A673 (cell line): ENCODE measurements at regions not wholly inside any gene's neighbourhood (a gene's known extent, or its start where the extent isn't known, plus 50 kb on each side); places are given as distances from the start of the nearest gene placed in this dataset.

Experiments
- EZH2 ChIP-seq: fragments of 200-600 bp; sonication (generic); IDR thresholded peaks from 2 replicates; pipeline ENCODE4 v1.6.1; 2017; ENCODE audit warnings: borderline replicate concordance, low read depth, mild to moderate bottlenecking, mixed read lengths, antibody characterized with exemption, low read length; ENCODE audit not compliant: poor library complexity, severe bottlenecking
- TF ChIP-seq, protein P1 (sequence below): fragments of 300-800, 200-600 bp; sonication (generic); conservative IDR thresholded peaks from 2 replicates; pipeline ENCODE4 v1.5.1; 2017; ENCODE audit warnings: low read depth, mild to moderate bottlenecking, antibody characterized with exemption, low read length, moderate library complexity, mixed read lengths

DNA sequence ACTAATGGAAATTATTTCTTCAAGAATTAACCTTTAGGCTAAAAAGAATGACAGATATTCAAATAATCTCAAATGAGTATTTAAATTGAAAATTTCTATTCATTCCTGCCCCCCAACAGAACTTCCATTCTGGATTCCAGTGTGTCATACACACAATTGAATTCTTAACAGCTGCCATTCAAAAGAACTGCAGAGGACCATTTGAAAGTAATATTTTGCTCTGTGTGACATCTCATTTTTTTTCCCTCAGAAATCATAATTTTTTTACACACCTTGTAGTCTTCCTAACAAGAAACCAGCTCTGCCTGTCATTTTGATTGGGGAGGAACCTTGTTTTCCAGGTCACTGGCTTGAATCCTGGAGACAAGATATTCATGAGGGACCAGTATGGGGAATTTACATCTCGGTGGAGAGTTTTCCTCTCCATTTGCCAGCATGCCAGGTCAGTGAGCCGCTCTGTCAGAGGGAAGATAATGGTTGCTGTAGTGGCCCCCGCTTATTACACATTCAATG, 358.7 kb upstream of the ITGA1 start:
- TF ChIP-seq, protein P1, sequence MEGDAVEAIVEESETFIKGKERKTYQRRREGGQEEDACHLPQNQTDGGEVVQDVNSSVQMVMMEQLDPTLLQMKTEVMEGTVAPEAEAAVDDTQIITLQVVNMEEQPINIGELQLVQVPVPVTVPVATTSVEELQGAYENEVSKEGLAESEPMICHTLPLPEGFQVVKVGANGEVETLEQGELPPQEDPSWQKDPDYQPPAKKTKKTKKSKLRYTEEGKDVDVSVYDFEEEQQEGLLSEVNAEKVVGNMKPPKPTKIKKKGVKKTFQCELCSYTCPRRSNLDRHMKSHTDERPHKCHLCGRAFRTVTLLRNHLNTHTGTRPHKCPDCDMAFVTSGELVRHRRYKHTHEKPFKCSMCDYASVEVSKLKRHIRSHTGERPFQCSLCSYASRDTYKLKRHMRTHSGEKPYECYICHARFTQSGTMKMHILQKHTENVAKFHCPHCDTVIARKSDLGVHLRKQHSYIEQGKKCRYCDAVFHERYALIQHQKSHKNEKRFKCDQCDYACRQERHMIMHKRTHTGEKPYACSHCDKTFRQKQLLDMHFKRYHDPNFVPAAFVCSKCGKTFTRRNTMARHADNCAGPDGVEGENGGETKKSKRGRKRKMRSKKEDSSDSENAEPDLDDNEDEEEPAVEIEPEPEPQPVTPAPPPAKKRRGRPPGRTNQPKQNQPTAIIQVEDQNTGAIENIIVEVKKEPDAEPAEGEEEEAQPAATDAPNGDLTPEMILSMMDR = no peak
- TF ChIP-seq EZH2 = no peak
